ENCODE measurements at regions not wholly inside any gene's neighbourhood (a gene's known extent, or its start where the extent isn't known, plus 50 kb on each side); places are given as distances from the start of the nearest gene placed in this dataset.
A peak's percentile ranks its signal among the peaks of the same experiment; 100 is the strongest.

DNA sequence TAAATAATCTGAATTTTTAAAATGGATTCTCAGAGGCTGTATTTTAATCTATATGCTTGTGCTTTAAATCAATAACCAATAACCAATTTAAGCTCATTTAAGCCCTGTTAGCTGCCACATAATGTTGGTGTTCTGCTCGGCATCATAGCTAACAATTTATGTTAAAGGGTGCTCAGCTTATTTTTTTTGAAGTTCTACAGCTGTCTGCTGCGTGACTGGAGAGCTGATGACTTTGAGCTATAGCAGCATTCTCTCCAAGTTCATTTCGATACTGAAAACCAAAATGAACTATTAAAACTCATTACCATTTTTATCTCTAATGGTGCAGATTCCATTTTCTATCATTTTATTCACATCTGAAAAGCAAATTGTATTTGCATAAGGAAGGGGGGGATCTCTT lies 357.8 kb downstream of the AJAP1 start:
- no peak for DNase-seq (ENCODE audit: low read depth, low spot score)

- DNase-seq (ENCODE audit: low read depth, low spot score): no peak
Observed at GRCh38 chr1:5010656-5011055, 356.2 kb downstream of the AJAP1 start.

DNA sequence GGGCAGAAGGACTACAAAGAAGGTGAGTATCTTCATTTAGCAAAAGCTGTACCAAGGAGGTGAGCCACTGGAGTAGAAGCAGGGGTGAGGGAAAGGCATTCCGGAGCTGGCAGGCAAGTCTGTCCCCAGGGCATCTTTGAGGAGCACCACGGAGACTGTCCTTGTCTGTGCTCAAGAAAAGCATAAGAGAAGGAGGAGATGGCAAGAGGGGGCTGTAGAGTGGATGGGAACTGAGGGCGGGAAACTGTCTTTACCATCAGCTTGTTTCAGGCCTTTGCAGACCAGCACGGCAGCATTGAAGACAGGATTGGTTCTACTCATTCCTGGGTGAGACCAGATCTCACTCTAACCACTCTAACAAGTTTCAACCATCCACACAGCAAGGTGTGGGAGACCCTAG lies 355.8 kb downstream of the AJAP1 start:
- DNase-seq (ENCODE audit: low read depth, low spot score): no peak

DNA sequence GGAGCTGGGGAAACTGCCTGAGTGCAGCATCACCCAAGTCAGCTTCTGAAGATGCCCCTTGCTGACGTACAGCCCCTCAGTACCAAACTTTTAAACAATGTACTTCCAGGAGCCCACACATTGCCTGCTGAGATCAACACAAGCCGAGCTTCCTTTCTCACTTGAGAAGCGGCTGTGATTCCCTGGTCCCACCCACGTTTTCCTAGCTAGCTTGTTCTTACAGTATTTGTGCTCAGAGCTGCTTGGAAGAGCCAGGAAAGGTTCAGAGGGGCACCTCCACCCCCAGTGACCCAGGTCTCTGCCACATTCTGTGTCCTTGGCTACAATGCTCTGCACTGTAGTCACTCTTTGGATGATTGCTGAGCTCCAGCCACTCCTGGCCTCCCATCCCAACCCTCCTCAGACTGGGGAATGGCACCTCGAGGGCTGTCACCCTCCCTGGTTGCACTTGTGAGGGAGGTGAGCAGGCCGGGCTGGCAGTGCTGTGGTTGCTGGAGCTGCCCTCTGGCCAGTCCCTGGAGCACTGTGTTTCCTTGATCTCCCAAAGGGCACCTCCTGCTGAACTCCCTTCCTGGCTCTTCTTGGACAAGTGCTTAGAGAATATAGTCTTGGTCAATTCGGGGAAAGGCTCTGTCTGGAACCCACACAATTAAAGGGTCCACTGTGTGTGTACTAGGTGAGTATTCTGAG lies 355.1 kb downstream of the AJAP1 start:
- DNase-seq (ENCODE audit: low read depth, low spot score): no peak

DNA sequence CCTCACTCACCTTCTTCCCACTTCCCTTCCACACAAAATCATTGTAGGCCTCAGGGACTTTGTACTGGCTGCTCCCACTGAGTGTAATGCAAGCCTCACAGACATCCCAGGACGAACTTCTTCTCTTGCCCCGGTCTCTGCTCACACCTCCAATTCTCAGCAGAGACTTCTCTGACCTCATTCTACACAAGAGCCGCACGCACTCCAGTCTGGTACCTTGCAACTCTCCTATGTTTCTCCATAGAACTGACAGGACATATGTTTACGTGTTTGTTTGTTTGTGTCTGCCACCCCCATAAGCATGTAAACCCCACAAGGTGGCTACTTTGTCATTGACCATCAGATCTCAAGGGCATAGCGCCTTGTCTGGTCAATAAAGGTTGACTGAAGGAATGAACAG lies 350.8 kb downstream of the AJAP1 start:
- DNase-seq (ENCODE audit: low read depth, low spot score): no peak

- DNase-seq (ENCODE audit: low read depth, low spot score): no peak
Observed at GRCh38 chr1:5002676-5003075, 348.3 kb downstream of the AJAP1 start.

DNA sequence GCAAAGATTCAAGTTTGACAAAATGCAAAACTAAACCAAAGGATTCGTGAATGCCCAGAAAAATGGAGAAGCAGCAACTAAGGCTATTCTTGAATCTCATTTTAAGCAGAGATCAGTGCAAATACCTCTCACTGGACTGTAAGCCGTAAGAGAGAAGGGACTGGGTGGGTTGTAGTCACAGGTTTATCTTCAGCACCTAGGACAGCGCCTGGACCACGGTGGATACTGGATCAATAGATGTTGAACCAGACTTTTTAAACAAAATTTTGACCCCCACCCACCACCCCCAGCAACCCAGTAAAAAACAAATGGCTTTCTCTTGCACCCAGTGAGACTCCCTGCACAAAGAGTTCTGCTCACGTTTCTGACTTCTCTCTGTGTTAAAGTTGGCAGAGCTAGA lies 347.1 kb downstream of the AJAP1 start:
- no peak for DNase-seq (ENCODE audit: low read depth, low spot score)

GRCh38 chr1:4986306-4986705 lies 331.9 kb downstream of the AJAP1 start:
- no peak for DNase-seq (ENCODE audit: low read depth, low spot score)

GRCh38 chr1:4984841-4985240 lies 330.4 kb downstream of the AJAP1 start:
- no peak for DNase-seq (ENCODE audit: low read depth, low spot score)

DNA sequence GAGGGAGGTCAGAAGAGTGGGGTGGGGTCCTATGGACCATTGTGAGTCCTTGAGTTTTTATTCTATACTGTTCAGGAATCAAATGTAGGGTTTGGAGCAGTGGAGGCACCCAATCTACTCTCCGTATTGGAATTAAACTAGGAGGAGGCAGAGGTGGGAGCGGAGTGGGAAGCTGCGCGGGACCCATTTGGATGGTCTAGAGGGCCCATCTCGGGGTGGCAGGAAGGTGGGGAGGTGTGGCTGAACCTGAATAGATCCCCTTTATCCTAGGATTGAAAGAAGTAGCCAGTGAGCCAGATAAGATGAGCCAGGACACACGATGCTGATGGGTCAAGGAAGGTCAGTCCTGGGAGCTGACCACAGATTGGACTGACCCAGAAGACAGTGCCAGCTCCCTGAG lies 325.8 kb downstream of the AJAP1 start:
- DNase-seq (ENCODE audit: low read depth, low spot score): no peak

DNA sequence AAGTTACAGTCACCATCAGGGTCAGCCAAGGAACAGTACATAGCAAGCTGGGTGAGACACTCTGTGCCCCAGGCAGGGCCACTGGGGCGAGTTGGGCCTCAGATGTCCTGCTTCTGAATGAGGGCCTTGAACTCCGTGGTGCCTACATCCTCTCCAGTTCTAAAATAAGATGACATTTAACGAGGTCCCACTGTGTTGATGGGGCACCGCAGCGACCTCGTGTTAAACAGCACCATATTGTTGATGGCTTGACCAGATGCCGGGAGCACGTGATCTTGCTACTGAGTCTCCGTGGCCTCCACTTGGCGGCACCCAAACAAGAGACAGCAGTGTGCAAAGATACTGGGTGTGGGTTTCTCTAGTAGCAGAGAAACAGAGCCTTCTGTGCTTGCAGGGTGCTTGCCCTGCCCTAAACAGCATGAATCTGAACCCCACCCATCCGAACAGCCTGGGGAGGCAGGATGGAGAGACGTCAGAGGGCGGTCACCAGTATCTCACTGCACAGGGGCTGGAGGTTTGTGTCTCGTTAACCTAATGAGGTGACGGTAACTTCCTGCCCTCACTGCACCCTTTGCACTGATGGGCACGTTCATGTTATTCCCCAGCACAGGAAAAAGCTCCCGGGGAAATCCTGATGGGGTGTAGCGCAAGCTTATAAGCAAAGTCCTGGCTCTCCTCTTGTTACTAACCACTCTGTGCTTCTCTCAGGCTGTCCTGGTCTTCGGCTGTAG lies 324.4 kb downstream of the AJAP1 start:
- DNase-seq (ENCODE audit: low read depth, low spot score): no peak

DNA sequence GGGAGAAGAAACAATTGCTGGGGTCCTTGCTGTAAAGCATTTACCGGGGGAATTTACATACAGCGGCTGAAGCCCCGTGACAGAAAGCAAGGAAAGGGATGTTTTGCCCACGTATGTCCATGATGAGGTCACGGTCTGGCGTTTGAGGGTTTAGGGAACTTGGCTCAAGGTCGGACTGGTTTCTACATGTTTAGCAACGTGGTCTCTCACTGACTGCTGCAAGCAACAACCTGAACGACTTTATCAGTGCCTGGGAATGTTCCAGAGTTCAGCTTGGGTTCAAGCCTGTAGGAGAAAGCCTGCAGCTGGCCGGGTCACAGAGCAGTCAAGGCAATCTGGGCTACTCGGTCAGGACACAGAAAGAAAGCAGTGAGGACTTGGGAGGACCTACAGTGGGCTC lies 323.3 kb downstream of the AJAP1 start:
- DNase-seq (ENCODE audit: low read depth, low spot score): no peak

GRCh38 chr1:4976859-4977440 lies 322.5 kb downstream of the AJAP1 start:
- no peak for DNase-seq (ENCODE audit: low read depth, low spot score)

DNA sequence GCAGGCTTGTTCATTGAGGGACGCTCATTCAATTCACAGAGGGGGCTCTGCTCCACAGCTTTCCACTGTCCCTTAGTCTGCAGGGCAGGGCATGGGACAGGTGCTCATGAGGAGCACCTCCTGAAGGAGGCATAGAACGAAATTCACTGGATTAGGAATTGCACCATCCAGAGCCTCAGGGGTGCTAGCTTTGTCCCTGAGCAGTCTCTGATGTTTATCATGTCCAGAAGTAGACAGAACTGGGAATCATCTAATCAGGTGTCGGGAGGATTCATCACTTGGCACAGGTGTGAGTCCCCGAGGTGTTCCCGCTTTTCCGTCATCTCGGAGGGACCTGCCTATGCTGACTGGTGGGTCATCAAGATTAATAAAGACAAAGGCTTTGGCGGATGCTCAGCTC lies 321.4 kb downstream of the AJAP1 start:
- DNase-seq (ENCODE audit: low read depth, low spot score): no peak

GRCh38 chr1:4974981-4975685 lies 320.7 kb downstream of the AJAP1 start:
- no peak for DNase-seq (ENCODE audit: low read depth, low spot score)

DNA sequence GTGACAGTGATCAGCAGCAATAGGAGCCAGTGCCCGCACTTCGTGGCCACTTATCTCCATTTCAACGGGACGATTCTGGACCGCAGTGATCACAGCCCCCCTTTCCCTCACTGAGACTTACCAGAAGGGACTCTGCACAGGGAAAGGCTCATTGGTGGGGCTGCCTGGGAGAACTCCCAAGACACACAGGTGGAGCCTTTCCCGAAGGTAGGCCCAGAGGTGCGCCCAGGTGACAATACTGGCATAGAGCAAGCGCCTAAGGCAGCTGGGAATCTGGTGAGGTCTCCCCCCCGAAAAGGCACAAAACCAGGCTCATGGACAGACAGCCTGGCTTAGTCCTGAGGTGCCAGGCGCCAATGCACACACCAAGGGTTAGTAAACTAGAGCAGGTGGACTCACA lies 318.9 kb downstream of the AJAP1 start:
- no peak for DNase-seq (ENCODE audit: low read depth, low spot score)

DNA sequence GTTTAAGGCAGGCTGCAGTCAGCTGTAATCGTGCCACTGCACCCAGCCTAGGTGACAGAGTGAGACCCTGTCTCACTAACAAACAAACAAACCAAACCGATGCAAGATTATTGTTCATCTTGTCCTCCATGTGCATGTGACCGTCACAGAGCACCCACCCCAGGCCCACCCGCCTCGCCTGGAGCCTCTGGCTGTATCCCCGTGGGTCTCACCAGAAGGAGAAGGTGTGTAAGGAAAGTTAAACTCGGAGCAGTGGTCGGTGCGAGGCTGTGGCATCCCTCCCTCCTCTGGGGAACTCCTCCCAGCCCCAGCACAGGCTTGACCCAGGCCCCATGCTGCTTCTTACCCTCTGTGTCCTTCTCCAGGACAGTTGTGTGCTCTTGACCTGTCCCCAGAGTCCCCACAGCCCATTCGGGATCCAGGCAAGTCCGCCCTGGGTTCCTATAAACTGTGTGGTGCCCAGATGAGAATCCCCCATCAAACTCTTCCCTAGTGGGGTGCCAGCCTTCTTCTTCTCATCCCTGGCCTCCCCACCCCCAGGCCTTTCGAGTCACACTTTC lies 318.4 kb downstream of the AJAP1 start:
- no peak for DNase-seq (ENCODE audit: low read depth, low spot score)

- no peak for DNase-seq (ENCODE audit: low read depth, low spot score)
Observed at GRCh38 chr1:4971666-4972065, 317.3 kb downstream of the AJAP1 start.

- no peak for DNase-seq (ENCODE audit: low read depth, low spot score)
Observed at GRCh38 chr1:4970532-4970931, 316.1 kb downstream of the AJAP1 start.

DNA sequence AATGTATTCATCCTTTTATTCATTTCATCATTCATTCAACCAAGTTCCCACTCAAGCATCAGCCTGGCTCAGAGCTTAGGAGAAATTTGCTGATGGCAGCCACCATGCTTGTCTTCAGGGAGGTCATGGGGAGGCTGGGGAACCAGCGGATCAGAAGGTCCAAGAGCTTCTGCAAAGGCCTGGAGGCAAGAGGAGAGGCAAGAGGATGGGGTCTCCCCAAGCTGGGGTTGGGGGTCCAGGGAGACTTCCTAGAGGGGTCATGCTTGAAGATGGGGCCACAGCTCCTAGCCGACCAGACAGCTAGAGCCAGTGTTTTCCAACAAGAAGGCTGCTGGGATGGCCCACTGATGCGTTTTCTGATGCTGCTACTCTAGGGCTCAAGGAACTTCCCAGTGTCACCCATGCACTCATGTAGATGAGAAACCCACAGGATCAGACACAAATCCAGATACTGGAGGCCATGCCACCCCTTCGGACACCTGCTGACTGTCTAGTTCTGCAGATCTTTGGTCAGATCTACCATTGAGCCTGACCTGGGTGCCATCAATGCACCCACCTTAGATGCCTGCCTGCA lies 315.2 kb downstream of the AJAP1 start:
- no peak for DNase-seq (ENCODE audit: low read depth, low spot score)

DNA sequence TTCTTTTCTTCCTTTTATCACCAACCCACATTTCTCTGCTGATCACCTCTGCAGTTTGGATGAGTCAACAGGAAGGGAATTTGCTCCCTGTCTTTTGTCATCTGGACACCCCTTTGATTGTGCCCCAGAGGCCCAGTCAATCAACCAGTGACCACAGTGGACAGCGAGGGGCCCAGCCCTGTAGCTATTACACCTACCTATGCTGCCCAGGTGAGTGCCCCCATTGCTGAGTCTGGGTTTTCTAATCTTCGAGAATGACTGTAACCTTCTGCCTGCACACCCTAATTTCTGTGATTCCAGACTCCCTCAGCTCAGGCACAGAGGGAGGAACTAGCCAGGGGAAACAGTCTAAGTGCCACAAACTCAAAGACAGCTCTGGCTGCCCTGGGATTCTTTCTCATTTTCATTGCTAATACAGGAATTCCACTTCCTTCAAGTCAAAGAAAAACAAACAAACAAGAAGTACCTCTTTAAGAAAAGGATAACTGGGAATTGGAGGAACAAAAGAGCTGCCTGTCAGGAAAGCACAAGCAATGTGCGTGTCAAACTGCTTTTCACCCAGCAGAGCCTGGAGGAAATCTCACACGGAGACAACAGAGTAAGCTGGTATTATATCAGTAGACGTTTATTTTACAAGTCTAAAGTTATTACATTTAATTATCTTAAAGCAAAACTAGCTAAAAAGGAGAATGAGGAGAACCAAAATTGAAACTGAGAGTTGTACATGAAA lies 311.1 kb downstream of the AJAP1 start:
- peak; percentile 10 for DNase-seq (ENCODE audit: low read depth, low spot score)
